ENCODE measurements at regions not wholly inside any gene's neighbourhood (a gene's known extent, or its start where the extent isn't known, plus 50 kb on each side); places are given as distances from the start of the nearest gene placed in this dataset.

- no peak for TF ChIP-seq POLR2AphosphoS5 (IDR thresholded peaks at IDR 0.05; ENCODE audit: low read depth, low read length)
- no peak for TF ChIP-seq POLR2A (IDR thresholded peaks at IDR 0.05; ENCODE audit: low read depth, low read length)
These were observed 309.2 kb downstream of the SNX13 start for GRCh38 chr7:17631061-17631460.
